ENCODE measurements at regions not wholly inside any gene's neighbourhood (a gene's known extent, or its start where the extent isn't known, plus 50 kb on each side); places are given as distances from the start of the nearest gene placed in this dataset.

GRCh38 chr3:71854706-71855105 lies 69.8 kb upstream of the PROK2 start:
- H2BK15ac ChIP-seq (ENCODE audit: low read depth, low read length): no peak overlapping the region
- no peaks in the 10 kb centered on the region for H3K4me1 ChIP-seq (ENCODE audit: control insufficient read depth, insufficient read depth, low read length)
- H3K9me1 ChIP-seq (ENCODE audit: insufficient read depth, low read length): no peaks in the 10 kb centered on the region
- intact Hi-C loops (cut with micrococcal nuclease): no loop called here
- H3K79me1 ChIP-seq (ENCODE audit: low read depth in 1 of 2, low read length in 2 of 2): no peaks in the 10 kb centered on the region
- H4K5ac ChIP-seq (ENCODE audit: low read depth, low read length): no peak overlapping the region
- H2AFZ ChIP-seq (replicated peaks; ENCODE audit: low read length, poor library complexity): no peak overlapping the region
- WGBS, 2 experiments (ENCODE audit: extremely low coverage in 2 of 2, insufficient read length in 1 of 2): 60% methylated on average over 1 of the region's 4 CpGs; no CpG with 5 or more reads in 1 of the 2 experiments
- TF ChIP-seq FOS (IDR thresholded peaks at IDR 0.05; ENCODE audit: low read depth, low read length) (no peak), CTCF (conservative IDR thresholded peaks at IDR 0.05; ENCODE audit: low read depth, low read length) (no peak), ELK1 (IDR thresholded peaks at IDR 0.05; ENCODE audit: borderline replicate concordance, low read depth, low read length) (no peak), NFE2L2 (IDR thresholded peaks at IDR 0.05; ENCODE audit: low read depth, low read length) (no peak), SMC3 (IDR thresholded peaks at IDR 0.05; ENCODE audit: low read depth, low read length) (no peak), MAZ (IDR thresholded peaks at IDR 0.05; ENCODE audit: borderline replicate concordance, low read depth, low read length) (no peak), MAFK (IDR thresholded peaks at IDR 0.05; ENCODE audit: low read depth, low read length) (no peak), POLR2A (IDR thresholded peaks at IDR 0.05; ENCODE audit: low read depth, low read length) (no peak)
- no peak overlapping the region for H2AK5ac ChIP-seq (ENCODE audit: low read depth, low read length)
- H3K27ac ChIP-seq (ENCODE audit: insufficient read depth, low read length): no peak overlapping the region
- no peak overlapping the region for H3K18ac ChIP-seq (ENCODE audit: low read depth, low read length)
- H3K9ac ChIP-seq (ENCODE audit: low read depth, low read length): no peak overlapping the region
- H3K9me3 ChIP-seq (ENCODE audit: control insufficient read depth, insufficient read depth, low read length): no peaks in the 10 kb centered on the region
- H3K36me3 ChIP-seq (ENCODE audit: control insufficient read depth, insufficient read depth, low read length): no peaks in the 10 kb centered on the region
- in situ Hi-C loops (cut with MboI; ENCODE audit: low sequenced_read_pairs): no loop called here
- H3K14ac ChIP-seq (replicated peaks; ENCODE audit: low read depth, low read length): no peak overlapping the region
- no TSS peak for BruUV-seq (replicated peaks)
- no peak overlapping the region for H2BK120ac ChIP-seq (ENCODE audit: low read depth, low read length)
- ChIA-PET CTCF (no interaction called here), POLR2A (ENCODE audit: unreplicated experiment) (no interaction called here)
- no peak overlapping the region for H4K91ac ChIP-seq (ENCODE audit: insufficient read depth, low read depth, low read length)
- no peak overlapping the region for H2AK9ac ChIP-seq (replicated peaks; ENCODE audit: low read depth, low read length, poor library complexity)
- H3K56ac ChIP-seq (ENCODE audit: extremely low read depth, insufficient read depth, low read length): no peak overlapping the region
- H2BK5ac ChIP-seq (ENCODE audit: low read depth, low read length, poor library complexity, severe bottlenecking): no peak overlapping the region
- no peak overlapping the region for H3K23ac ChIP-seq (ENCODE audit: low read depth, low read length)
- no peak for ATAC-seq (ENCODE audit: low read depth)
- H3K4me3 ChIP-seq (ENCODE audit: insufficient read depth, low read depth, low read length): no peak overlapping the region
- no peak overlapping the region for H4K8ac ChIP-seq (ENCODE audit: low read depth in 2 of 2, low read length in 2 of 2)
- H3K4me2 ChIP-seq (ENCODE audit: low read depth, low read length): no peak overlapping the region
- no peak for DNase-seq
- no peak overlapping the region for H3K4ac ChIP-seq (ENCODE audit: low read depth, low read length)
- H2BK20ac ChIP-seq (ENCODE audit: low read depth, low read length): no peak overlapping the region
- H3K27me3 ChIP-seq (ENCODE audit: control insufficient read depth, insufficient read depth, low read length): no peaks in the 10 kb centered on the region; the same call in 1 of the 2 replicates
- dilution Hi-C loops (cut with HindIII; ENCODE audit: low sequenced_read_pairs, unreplicated experiment): no loop called here
- no peaks in the 10 kb centered on the region for H4K20me1 ChIP-seq (ENCODE audit: insufficient read depth, low read length)

All from IMR-90 (cell line).